ENCODE measurements at regions not wholly inside any gene's neighbourhood (a gene's known extent, or its start where the extent isn't known, plus 50 kb on each side); places are given as distances from the start of the nearest gene placed in this dataset.

DNA sequence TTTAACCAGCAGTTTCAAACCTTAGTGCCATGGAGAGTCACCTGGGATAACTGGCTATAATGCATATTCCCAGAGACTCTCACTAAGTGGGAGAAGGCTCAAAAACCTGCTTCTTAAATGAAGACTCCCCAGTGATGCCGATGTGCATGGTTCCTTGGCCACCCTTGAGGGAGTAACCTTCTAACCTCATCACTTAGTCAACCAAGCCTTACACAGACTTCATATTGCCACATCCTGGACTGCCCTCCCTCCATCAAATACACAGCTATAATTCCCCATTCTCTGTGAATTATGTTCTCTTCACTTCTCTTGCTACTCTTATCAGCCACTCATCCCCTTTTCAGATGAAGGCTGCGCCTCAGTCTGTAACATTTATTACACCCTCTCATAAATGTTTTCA, 462.9 kb upstream of the RGPD4 start:
- ChIA-PET CTCF (no interaction called here), POLR2A (ENCODE audit: low non-redundant PET) (no interaction called here)
- peaks cover 3% of the 10 kb centered on the region for H3K9me3 ChIP-seq (ENCODE audit: low read depth, low read length, poor library complexity, severe bottlenecking)
- H3K4me3 ChIP-seq (ENCODE audit: low read depth, low read length, poor library complexity, severe bottlenecking), result no peak overlapping the region
- intact Hi-C loops (cut with micrococcal nuclease; ENCODE audit: unreplicated experiment), result no loop called here
- DNase-seq (ENCODE audit: low spot score), result no peak
- no peaks in the 10 kb centered on the region for H3K36me3 ChIP-seq (ENCODE audit: insufficient read depth, low read length, poor library complexity, severe bottlenecking)
- TF ChIP-seq, protein P1, sequence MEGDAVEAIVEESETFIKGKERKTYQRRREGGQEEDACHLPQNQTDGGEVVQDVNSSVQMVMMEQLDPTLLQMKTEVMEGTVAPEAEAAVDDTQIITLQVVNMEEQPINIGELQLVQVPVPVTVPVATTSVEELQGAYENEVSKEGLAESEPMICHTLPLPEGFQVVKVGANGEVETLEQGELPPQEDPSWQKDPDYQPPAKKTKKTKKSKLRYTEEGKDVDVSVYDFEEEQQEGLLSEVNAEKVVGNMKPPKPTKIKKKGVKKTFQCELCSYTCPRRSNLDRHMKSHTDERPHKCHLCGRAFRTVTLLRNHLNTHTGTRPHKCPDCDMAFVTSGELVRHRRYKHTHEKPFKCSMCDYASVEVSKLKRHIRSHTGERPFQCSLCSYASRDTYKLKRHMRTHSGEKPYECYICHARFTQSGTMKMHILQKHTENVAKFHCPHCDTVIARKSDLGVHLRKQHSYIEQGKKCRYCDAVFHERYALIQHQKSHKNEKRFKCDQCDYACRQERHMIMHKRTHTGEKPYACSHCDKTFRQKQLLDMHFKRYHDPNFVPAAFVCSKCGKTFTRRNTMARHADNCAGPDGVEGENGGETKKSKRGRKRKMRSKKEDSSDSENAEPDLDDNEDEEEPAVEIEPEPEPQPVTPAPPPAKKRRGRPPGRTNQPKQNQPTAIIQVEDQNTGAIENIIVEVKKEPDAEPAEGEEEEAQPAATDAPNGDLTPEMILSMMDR (conservative IDR thresholded peaks at IDR 0.05; ENCODE audit: low read depth, low read length), result no peak
- no peak for TF ChIP-seq EZH2 (IDR thresholded peaks at IDR 0.05; ENCODE audit: borderline replicate concordance, low read depth, low read length, poor library complexity, severe bottlenecking)
- no peaks in the 10 kb centered on the region for H3K27me3 ChIP-seq (replicated peaks; ENCODE audit: insufficient read depth, low read depth, low read length, poor library complexity)
- no TSS peak for BruUV-seq (replicated peaks)
- H3K27ac ChIP-seq (ENCODE audit: low read depth, low read length, poor library complexity, severe bottlenecking), result no peak overlapping the region
- no peaks in the 10 kb centered on the region for H3K4me1 ChIP-seq (ENCODE audit: insufficient read depth, low read length, poor library complexity, severe bottlenecking)

DNA sequence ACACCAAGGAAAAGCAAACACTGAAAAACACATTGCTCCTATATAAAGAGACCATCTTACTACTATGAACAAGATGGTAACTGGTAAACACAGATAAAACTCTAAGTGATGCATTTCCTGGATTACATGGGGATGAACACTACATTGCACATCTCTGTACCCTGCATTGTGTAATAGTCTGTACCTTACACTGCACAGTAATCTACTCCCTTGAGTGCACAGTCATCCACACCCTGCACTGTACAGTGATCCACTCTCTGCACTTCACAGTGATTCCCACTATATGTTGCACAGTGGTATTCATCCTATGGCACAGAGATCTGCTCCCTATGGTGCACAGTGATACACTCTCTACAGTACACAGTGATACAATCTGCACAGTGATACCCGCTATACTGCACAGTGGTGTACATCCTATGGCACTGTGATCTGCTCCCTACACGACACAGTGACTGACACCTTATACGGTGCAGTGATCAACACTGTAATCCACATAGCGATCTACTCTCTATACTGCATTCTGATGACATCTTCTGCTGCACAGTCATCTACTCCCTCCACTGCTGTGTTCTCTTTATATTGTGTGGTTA, 462.2 kb upstream of the RGPD4 start:
- CTCF ChIA-PET, result no interaction called here
- Histone ChIP-seq H3K4me3 (ENCODE audit: low read depth, low read length, poor library complexity, severe bottlenecking) (no peak overlapping the region), H3K4me1 (ENCODE audit: insufficient read depth, low read length, poor library complexity, severe bottlenecking) (no peaks in the 10 kb centered on the region), H3K36me3 (ENCODE audit: insufficient read depth, low read length, poor library complexity, severe bottlenecking) (no peaks in the 10 kb centered on the region), H3K27me3 (replicated peaks; ENCODE audit: insufficient read depth, low read depth, low read length, poor library complexity) (no peaks in the 10 kb centered on the region), H3K27ac (ENCODE audit: low read depth, low read length, poor library complexity, severe bottlenecking) (no peak overlapping the region), H3K9me3 (ENCODE audit: low read depth, low read length, poor library complexity, severe bottlenecking) (peaks cover 3% of the 10 kb centered on the region)
- no peak for TF ChIP-seq EZH2 (IDR thresholded peaks at IDR 0.05; ENCODE audit: borderline replicate concordance, low read depth, low read length, poor library complexity, severe bottlenecking)
- TF ChIP-seq, protein P1 (conservative IDR thresholded peaks at IDR 0.05; ENCODE audit: low read depth, low read length), result no peak
- no TSS peak for BruUV-seq (replicated peaks)
- POLR2A ChIA-PET (ENCODE audit: low non-redundant PET), result no interaction called here
- no peak for DNase-seq (ENCODE audit: low spot score)
- intact Hi-C loops (cut with micrococcal nuclease; ENCODE audit: unreplicated experiment), result no loop called here

DNA sequence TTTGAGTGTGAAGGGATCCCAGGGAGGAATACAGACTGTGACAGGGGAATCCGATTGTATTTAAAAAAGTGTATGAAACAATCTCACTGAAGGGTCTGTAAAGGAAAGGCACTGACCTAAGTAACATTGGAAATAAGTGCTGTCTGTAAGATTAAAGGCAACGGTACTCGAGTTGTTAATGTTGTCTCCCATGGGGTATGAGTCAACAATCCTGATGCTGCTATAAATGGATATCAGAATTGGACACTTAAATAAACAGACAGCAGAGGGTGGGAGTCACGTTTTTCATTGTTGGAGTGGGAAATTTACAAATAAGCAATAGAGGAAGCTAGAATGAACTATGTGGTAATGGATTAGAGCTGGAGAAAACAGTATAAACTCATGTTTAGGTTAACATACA, 452.4 kb upstream of the RGPD4 start:
- Histone ChIP-seq H3K27ac (ENCODE audit: low read depth, low read length, poor library complexity, severe bottlenecking) (no peak overlapping the region), H3K4me3 (ENCODE audit: low read depth, low read length, poor library complexity, severe bottlenecking) (no peak overlapping the region), H3K9me3 (ENCODE audit: low read depth, low read length, poor library complexity, severe bottlenecking) (peaks cover 29% of the 10 kb centered on the region), H3K27me3 (replicated peaks; ENCODE audit: insufficient read depth, low read depth, low read length, poor library complexity) (no peaks in the 10 kb centered on the region), H3K36me3 (ENCODE audit: insufficient read depth, low read length, poor library complexity, severe bottlenecking) (no peaks in the 10 kb centered on the region), H3K4me1 (ENCODE audit: insufficient read depth, low read length, poor library complexity, severe bottlenecking) (no peaks in the 10 kb centered on the region)
- intact Hi-C loops (cut with micrococcal nuclease; ENCODE audit: unreplicated experiment), result no loop called here
- TF ChIP-seq, protein P1 (conservative IDR thresholded peaks at IDR 0.05; ENCODE audit: low read depth, low read length), result no peak
- TF ChIP-seq EZH2 (IDR thresholded peaks at IDR 0.05; ENCODE audit: borderline replicate concordance, low read depth, low read length, poor library complexity, severe bottlenecking), result no peak
- BruUV-seq (replicated peaks), result no TSS peak
- DNase-seq (ENCODE audit: low spot score), result no peak
- CTCF ChIA-PET, result no interaction called here
- POLR2A ChIA-PET (ENCODE audit: low non-redundant PET), result no interaction called here

All from A673 (cell line).